Left kidney (tissue), 1 donor: ENCODE measurements at regions not wholly inside any gene's neighbourhood (a gene's known extent, or its start where the extent isn't known, plus 50 kb on each side); places are given as distances from the start of the nearest gene placed in this dataset.
"Not testable (repeated sequence)": the region's sequence is repeated elsewhere in the genome, so short reads cannot be mapped to it uniquely, and the experiment has no call there.

Experiments
- DNase-seq: peaks from one replicate; pipeline ENCODE4 v3.0.0-alpha.2; 2013

- not testable (repeated sequence) for DNase-seq
These were observed 588.0 kb upstream of the DEFB115 start for GRCh38 chr20:30669330-30670029.

GRCh38 chr20:30671120-30671519 is 586.3 kb upstream of the DEFB115 start:
- not testable (repeated sequence) for DNase-seq

DNA sequence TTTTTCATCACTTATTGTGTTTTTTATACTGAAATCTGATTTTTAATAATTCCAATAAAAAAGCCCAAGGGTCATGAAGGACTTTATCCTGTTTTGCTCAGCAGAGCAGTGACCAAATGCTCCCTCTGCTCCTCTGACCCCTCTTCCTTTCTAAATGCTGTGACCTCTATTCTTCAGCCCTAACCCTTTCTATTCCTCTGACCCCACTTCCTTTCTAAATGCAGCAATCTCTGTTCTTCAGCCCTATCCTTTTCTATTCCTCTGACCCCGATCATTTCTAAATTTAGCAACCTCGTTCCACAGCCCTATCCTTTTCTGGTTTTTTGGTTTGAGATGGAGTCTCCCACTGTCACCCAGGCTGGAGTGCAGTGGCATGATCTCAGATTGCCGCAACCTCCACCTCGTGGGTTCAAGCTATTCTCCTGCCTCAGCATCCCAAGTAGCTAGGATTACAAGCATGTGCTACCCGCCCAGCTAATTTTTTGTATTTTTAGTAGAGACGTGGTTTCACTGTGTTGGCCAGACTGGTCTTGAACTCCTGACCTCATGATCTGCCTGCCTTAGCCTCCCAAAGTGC is 581.4 kb upstream of the DEFB115 start:
- not testable (repeated sequence) for DNase-seq

GRCh38 chr20:30682236-30682635 is 575.2 kb upstream of the DEFB115 start:
- not testable (repeated sequence) for DNase-seq

DNA sequence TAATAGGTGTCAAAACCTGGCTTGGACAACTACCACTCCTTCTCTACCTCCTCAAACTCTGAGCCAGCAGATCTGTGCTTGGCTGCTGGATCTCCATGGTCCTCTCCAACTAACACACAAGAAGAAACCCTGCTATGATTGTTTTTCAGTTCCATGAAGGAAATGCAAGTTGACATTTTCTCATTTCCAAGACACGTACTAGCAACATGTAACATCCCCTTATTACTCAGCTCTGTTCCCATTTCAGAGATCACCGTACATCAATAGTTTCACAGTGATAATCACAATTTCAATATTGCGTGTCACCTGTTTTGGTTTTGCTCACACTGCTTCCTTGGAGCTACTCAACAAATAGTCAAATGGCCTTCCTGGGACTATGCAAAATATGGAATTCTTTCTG is 544.6 kb upstream of the DEFB115 start:
- not testable (repeated sequence) for DNase-seq

- DNase-seq: not testable (repeated sequence)
These were observed 537.9 kb upstream of the DEFB115 start for GRCh38 chr20:30719415-30720199.

GRCh38 chr20:30723511-30723910 is 534.0 kb upstream of the DEFB115 start:
- not testable (repeated sequence) for DNase-seq

GRCh38 chr20:30723934-30724687 is 533.4 kb upstream of the DEFB115 start:
- DNase-seq: not testable (repeated sequence)

- DNase-seq: not testable (repeated sequence)
These were observed 532.8 kb upstream of the DEFB115 start for GRCh38 chr20:30724688-30725074.

DNA sequence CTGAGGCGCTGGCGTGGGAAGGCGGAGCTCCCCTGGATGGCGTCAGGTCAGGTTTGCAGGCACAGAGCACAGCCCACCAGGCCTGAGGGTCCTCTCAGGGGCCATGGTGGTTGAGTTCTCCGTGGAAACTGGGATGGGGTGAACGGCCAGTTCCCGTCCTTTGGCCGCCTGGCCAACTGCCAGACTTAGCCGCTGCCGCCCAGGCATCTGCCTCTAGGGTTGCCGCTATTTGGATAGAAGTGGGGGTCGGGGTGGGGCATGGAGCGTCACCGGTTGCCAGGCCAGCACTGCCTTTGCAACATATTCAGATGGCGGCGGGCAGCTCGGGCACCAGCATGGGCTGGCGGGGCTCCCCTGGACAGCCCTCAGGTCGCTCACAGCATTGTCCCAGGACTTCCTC is 532.3 kb upstream of the DEFB115 start:
- not testable (repeated sequence) for DNase-seq

DNA sequence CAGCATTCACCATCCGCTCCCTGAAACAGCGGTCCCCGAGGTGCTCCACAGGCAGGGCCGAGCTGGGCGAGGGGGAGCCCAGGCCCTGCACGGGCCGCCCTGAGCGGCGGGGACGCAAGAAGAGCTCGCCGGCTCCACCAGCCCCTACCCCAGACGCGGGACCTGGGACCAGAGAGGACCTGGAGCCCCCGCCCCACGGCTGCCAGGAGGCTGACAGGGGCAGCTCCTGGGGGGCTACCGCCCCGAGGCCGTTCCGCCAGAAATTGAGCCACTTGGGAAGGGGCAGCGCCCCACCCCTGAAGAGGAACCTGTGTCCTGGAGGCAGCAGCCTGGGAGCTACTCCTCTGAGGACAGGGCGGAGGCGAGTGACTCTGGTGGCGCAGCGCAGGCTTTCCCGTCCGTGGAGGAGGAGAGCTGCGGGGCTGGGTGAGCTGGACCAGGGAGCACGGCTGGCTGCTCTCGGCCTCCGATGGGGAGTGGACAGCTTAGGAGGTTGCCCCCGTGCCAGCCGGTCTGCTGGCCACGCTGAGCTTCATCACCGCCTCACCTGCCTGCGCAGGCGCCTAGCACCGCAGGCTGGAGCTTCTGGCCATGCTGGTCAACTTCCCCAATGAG is 529.1 kb upstream of the DEFB115 start:
- not testable (repeated sequence) for DNase-seq
